Loucy (cell line): ENCODE measurements at regions not wholly inside any gene's neighbourhood (a gene's known extent, or its start where the extent isn't known, plus 50 kb on each side); places are given as distances from the start of the nearest gene placed in this dataset.

Experiments
- CTCF ChIP-seq: fragments of 200-600 bp; sonication (generic); conservative IDR thresholded peaks from 2 replicates; pipeline ENCODE4 v1.5.1; 2014; ENCODE audit warnings: mild to moderate bottlenecking, antibody characterized with exemption, low read length
- EZH2phosphoT487 ChIP-seq: fragments of 200-600 bp; IDR thresholded peaks from 2 replicates; pipeline ENCODE4 v1.6.1; 2018; ENCODE audit warnings: antibody characterized with exemption, mild to moderate bottlenecking, moderate library complexity, borderline replicate concordance

GRCh38 chr11:121766166-121766565 lies 313.4 kb upstream of the SORL1-AS1 start:
- TF ChIP-seq CTCF (no peak), EZH2phosphoT487 (no peak)
